ENCODE measurements at regions not wholly inside any gene's neighbourhood (a gene's known extent, or its start where the extent isn't known, plus 50 kb on each side); places are given as distances from the start of the nearest gene placed in this dataset.

GRCh38 chr11:79501707-79502106 lies 60.9 kb upstream of the TENM4 start:
- TF ChIP-seq CTCF (IDR thresholded peaks at IDR 0.05) (no peak), POLR2A (IDR thresholded peaks at IDR 0.05) (no peak)

Data from Peyer's patch (tissue), 4 donors.